ENCODE measurements at regions not wholly inside any gene's neighbourhood (a gene's known extent, or its start where the extent isn't known, plus 50 kb on each side); places are given as distances from the start of the nearest gene placed in this dataset.

GRCh38 chr10:36277459-36277858 lies 635.4 kb upstream of the FZD8 start:
- TF ChIP-seq EZH2phosphoT487 (IDR thresholded peaks at IDR 0.05; ENCODE audit: low read depth): no peak
- TF ChIP-seq, protein P1, sequence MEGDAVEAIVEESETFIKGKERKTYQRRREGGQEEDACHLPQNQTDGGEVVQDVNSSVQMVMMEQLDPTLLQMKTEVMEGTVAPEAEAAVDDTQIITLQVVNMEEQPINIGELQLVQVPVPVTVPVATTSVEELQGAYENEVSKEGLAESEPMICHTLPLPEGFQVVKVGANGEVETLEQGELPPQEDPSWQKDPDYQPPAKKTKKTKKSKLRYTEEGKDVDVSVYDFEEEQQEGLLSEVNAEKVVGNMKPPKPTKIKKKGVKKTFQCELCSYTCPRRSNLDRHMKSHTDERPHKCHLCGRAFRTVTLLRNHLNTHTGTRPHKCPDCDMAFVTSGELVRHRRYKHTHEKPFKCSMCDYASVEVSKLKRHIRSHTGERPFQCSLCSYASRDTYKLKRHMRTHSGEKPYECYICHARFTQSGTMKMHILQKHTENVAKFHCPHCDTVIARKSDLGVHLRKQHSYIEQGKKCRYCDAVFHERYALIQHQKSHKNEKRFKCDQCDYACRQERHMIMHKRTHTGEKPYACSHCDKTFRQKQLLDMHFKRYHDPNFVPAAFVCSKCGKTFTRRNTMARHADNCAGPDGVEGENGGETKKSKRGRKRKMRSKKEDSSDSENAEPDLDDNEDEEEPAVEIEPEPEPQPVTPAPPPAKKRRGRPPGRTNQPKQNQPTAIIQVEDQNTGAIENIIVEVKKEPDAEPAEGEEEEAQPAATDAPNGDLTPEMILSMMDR (IDR thresholded peaks at IDR 0.05; ENCODE audit: low read depth, low read length): no peak
- H4K20me1 ChIP-seq (ENCODE audit: insufficient read depth, low read length): no peaks in the 10 kb centered on the region
- H3K9ac ChIP-seq (ENCODE audit: low read length): no peak overlapping the region
- no peak overlapping the region for H2AFZ ChIP-seq (ENCODE audit: low read depth, low read length)
- no peaks in the 10 kb centered on the region for H3K4me1 ChIP-seq (ENCODE audit: low read length)
- no peaks in the 10 kb centered on the region for H3K9me3 ChIP-seq (ENCODE audit: insufficient read depth, low read length)
- H3K4me3 ChIP-seq (ENCODE audit: low read length): no peak overlapping the region
- H3K27me3 ChIP-seq (ENCODE audit: low read depth, low read length): no peaks in the 10 kb centered on the region
- H3K4me2 ChIP-seq (ENCODE audit: low read length): no peak overlapping the region
- H3K27ac ChIP-seq (ENCODE audit: low read length): no peak overlapping the region
- no peaks in the 10 kb centered on the region for H3K36me3 ChIP-seq (replicated peaks; ENCODE audit: low read depth, low read length)
- H3K79me2 ChIP-seq (ENCODE audit: low read length): no peaks in the 10 kb centered on the region

DNA sequence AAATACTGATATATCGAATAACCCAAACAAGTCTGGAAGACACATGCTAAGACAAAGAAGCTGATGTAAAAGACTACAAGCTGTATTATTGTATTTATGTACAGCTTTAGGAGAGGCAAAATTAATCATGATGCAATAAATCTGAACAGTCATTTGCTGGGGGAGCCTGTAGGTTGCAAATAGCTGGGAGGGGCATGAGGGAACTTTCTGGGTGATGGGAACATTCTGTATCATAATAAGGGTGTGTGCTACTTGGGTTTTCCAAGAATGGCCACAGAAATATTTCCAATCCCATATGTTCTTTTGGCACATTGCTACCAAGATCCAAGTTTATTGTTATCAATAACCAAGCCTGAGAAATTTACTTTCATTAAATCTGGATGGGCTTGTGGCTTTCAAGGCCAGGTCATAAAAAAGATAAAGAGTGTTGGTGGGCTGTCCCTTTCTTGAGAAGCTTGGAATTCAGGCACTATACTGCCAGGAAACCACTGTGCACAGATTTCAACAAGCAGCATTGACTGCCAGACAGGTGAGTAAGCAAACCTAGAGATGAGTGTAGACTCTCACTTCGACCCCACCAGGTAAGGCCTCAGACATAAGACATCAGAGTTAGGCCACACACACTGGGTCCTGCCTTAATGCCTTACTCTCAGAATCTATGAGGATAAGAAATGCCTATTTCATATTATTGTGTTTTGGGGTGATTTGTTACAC lies 629.7 kb upstream of the FZD8 start:
- no peak overlapping the region for H3K4me2 ChIP-seq (ENCODE audit: low read length)

GRCh38 chr10:36269222-36269621 lies 627.1 kb upstream of the FZD8 start:
- Histone ChIP-seq H3K4me2 (ENCODE audit: low read length) (no peak overlapping the region), H3K27me3 (ENCODE audit: low read depth, low read length) (no peaks in the 10 kb centered on the region), H3K4me3 (ENCODE audit: low read length) (no peak overlapping the region), H3K27ac (ENCODE audit: low read length) (no peak overlapping the region), H4K20me1 (ENCODE audit: insufficient read depth, low read length) (no peaks in the 10 kb centered on the region), H3K4me1 (ENCODE audit: low read length) (no peaks in the 10 kb centered on the region), H3K36me3 (replicated peaks; ENCODE audit: low read depth, low read length) (no peaks in the 10 kb centered on the region), H3K9me3 (ENCODE audit: insufficient read depth, low read length) (no peaks in the 10 kb centered on the region), H3K9ac (ENCODE audit: low read length) (no peak overlapping the region), H3K79me2 (ENCODE audit: low read length) (no peaks in the 10 kb centered on the region), H2AFZ (ENCODE audit: low read depth, low read length) (no peak overlapping the region)
- no peak for TF ChIP-seq EZH2phosphoT487 (IDR thresholded peaks at IDR 0.05; ENCODE audit: low read depth)
- TF ChIP-seq, protein P1 (IDR thresholded peaks at IDR 0.05; ENCODE audit: low read depth, low read length): no peak

More for the DNA sequence above, 629.7 kb upstream of the FZD8 start:
- H3K36me3 ChIP-seq (replicated peaks; ENCODE audit: low read depth, low read length): no peaks in the 10 kb centered on the region
- H3K4me3 ChIP-seq (ENCODE audit: low read length): no peak overlapping the region
- no peaks in the 10 kb centered on the region for H3K4me1 ChIP-seq (ENCODE audit: low read length)
- H3K79me2 ChIP-seq (ENCODE audit: low read length): no peaks in the 10 kb centered on the region
- no peaks in the 10 kb centered on the region for H3K9me3 ChIP-seq (ENCODE audit: insufficient read depth, low read length)
- TF ChIP-seq, protein P1 (IDR thresholded peaks at IDR 0.05; ENCODE audit: low read depth, low read length): no peak
- TF ChIP-seq EZH2phosphoT487 (IDR thresholded peaks at IDR 0.05; ENCODE audit: low read depth): no peak
- H3K27ac ChIP-seq (ENCODE audit: low read length): no peak overlapping the region
- no peaks in the 10 kb centered on the region for H3K27me3 ChIP-seq (ENCODE audit: low read depth, low read length)
- no peaks in the 10 kb centered on the region for H4K20me1 ChIP-seq (ENCODE audit: insufficient read depth, low read length)
- no peak overlapping the region for H3K9ac ChIP-seq (ENCODE audit: low read length)
- no peak overlapping the region for H2AFZ ChIP-seq (ENCODE audit: low read depth, low read length)

- Histone ChIP-seq H3K79me2 (ENCODE audit: low read length) (no peaks in the 10 kb centered on the region), H3K4me2 (ENCODE audit: low read length) (no peak overlapping the region), H2AFZ (ENCODE audit: low read depth, low read length) (no peak overlapping the region)
Observed at GRCh38 chr10:36266923-36267322, 624.8 kb upstream of the FZD8 start.

More at GRCh38 chr10:36266923-36267322, 624.8 kb upstream of the FZD8 start:
- Histone ChIP-seq H3K9me3 (ENCODE audit: insufficient read depth, low read length) (no peaks in the 10 kb centered on the region), H3K9ac (ENCODE audit: low read length) (no peak overlapping the region), H3K36me3 (replicated peaks; ENCODE audit: low read depth, low read length) (no peaks in the 10 kb centered on the region), H4K20me1 (ENCODE audit: insufficient read depth, low read length) (no peaks in the 10 kb centered on the region), H3K4me1 (ENCODE audit: low read length) (no peaks in the 10 kb centered on the region), H3K27me3 (ENCODE audit: low read depth, low read length) (no peaks in the 10 kb centered on the region), H3K27ac (ENCODE audit: low read length) (no peak overlapping the region), H3K4me3 (ENCODE audit: low read length) (no peak overlapping the region)
- TF ChIP-seq, protein P1 (IDR thresholded peaks at IDR 0.05; ENCODE audit: low read depth, low read length): no peak
- TF ChIP-seq EZH2phosphoT487 (IDR thresholded peaks at IDR 0.05; ENCODE audit: low read depth): no peak

Measured in OCI-LY3 (cell line).